ENCODE measurements at regions not wholly inside any gene's neighbourhood (a gene's known extent, or its start where the extent isn't known, plus 50 kb on each side); places are given as distances from the start of the nearest gene placed in this dataset.
"Not testable (repeated sequence)": the region's sequence is repeated elsewhere in the genome, so short reads cannot be mapped to it uniquely, and the experiment has no call there.

DNA sequence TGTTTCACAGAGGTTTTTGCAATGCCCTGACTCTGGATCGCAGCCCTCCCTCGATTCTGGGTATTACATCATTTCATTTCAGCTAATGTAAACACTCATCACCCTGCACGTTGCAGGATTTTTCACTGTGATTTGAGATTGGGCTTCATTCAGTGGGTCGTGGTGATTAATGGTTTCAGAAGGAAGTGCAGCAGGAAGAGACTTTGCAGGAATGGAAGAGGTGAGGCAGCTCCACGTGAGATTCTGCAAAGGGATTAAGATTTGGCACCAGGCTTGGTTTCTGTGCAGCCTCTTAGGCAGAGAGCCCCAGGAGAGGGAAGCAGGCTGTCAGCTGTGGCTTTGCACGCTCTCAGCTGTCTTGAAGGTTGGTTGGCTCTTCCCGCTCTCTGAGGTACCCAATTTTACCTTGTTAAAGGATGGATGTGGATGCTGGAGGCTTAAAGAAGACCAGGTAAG, 95.2 kb downstream of the PLCE1 start:
- no peak for DNase-seq

DNA sequence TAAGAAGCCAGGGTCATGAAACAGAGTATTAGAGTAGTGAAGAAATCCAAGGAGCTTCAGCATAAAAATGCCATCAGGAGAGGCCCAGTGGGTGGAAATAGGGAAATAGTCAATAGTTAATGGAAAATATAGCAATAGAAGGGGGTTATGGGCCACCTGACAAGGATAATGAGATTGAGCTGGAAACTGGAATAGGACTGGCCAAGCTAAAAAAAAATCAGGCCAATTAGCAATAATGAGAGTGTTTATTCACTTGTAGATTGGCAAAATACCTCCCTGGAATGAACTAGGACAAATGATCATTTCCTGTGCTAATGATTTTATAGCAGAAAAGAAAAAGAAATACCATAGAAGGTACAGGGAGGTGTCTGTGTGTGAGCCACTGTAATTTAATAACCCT, 97.9 kb downstream of the PLCE1 start:
- no peak for DNase-seq

DNA sequence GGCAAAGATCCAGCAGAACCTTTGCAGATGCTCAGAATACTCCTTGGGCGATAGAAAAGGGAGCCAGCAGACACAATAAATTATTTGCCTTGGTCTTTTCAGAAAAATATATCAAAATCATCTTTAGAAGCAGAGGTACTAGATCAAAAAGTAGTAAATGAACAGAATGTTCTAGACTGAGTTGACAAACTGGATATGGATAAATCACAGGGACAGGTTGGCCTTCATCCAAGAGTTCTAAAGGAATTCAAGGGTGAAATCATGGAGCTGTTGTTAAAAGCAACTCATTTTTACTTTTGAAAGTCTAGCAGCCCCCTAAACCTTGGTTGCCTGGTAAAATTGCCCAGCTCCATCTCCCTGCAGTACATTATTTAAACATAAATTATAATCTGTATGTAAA, 99.1 kb downstream of the PLCE1 start:
- no peak for DNase-seq

DNA sequence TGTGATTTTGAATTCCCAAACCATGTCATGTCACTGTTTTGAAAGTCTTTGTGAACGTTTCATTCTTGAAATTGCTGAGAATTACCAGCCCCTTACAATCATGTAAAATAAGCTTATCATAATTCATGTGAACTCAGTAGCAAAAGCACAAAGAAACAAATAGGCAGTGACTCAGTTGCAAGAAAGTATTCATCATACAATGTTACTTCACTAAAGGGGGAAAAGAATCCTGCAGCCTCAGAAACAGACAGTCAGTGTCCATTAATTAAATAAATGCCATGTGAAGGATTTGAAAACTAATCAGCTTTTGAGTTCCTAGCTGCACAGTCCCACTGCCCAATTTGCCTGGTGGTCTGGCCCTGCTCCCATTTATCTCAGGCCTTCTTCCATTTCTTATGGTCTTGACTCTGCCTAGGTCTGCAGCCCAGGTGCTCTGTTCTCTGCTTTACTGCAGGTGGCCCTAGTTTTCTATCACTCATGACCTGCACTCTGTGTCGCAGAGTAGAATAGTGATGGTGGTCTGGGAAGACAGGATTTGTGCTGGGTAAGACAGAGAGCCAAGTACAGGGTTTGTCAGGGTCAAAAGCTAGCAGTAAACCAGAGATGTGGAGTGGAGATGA, 99.7 kb downstream of the PLCE1 start:
- no peak for DNase-seq

DNA sequence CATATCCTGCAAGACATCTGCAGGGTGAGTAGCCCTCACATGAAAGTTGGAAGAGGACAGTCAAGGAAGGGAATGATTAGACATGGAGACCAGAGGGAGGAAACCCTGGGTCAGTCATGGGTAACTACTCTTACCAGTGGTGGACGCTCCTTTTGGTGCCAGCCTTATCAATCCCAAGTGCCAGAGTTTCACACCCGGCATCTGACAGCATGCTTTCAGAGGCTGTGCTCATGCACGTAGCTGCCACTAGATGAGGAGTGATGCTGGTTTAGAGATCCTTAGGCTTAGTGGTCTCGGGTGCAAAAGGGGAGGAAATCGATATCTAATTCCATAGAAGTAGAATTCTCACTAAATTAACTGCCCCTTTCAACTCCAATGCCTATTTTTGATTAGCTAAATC, 100.8 kb downstream of the PLCE1 start:
- DNase-seq = no peak

DNA sequence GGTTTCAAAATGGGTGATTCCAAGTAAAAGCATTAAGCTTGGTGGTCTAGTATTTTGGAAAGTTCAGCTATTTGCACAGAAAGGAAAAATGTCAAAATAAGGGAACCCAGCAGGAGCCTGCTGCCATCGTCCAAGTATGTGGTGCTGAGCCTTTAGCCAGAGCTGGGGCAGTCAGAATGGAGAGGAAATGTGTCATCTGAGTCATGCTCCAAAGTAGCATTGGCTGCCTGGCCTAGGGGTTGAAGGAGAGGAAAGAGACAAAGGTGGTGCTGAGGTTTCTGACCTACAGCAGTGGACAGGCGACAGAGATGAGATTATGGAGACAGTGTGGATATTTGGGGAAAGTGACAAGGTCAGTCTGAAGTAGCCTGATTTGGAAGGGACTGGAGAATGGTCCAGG, 103.9 kb downstream of the PLCE1 start:
- DNase-seq = no peak

DNA sequence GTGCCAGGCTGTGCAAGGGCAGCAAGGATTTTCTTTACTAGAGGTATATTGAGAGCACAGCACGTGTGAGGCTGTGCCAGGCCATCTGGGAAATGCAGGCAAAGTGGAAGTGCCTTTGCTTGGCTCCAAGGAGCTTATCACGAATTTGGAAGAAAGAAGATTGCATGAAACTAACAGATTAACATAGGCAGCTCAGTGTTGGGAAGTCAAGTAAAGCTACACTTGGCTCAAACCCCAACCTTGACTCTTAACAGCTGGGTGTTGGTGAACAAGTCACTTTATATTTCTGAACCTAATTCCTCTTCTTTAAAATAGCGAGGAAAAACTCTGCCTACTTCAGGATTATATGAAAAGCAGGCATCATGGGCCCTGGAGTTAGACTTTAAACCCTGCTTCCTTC, 105.2 kb downstream of the PLCE1 start:
- DNase-seq = no peak

DNA sequence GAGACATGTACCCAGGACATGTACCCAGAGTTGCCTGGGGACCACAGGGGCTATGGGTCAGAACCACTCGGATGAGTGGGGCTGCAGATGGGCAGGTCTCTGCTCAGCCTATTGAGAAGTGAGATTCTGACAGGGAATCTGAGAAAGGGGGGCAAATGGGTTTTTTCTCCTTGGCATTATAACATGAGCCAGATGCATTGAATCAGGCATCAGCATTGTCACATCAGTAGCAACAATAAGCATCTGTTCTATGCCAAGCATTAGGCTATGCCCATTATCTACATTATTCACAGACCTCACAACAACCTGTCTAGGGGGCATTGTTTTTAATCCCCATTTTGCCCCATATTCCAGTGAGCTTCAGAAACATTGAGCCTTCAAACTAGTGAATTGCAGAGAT, 108.2 kb downstream of the PLCE1 start:
- DNase-seq = no peak

DNA sequence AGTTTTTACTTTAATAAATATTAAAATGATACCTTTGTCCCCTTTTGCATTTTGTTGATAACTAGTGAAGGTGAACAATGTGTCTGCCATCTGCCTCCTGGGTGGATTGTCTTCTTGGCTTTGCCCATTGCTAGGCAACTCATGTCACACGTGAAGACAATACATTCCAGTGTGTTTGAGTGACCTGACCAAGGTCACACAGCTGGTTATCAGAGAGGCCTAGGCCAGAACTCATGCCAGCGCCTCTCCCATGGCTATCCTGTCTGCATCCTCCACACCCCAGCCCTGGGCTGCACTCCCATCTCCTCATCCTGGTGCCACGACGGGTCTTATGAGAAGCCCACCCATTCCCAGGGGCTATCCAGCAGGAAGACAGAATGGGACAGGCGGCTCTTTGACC, 108.7 kb downstream of the PLCE1 start:
- DNase-seq = no peak

DNA sequence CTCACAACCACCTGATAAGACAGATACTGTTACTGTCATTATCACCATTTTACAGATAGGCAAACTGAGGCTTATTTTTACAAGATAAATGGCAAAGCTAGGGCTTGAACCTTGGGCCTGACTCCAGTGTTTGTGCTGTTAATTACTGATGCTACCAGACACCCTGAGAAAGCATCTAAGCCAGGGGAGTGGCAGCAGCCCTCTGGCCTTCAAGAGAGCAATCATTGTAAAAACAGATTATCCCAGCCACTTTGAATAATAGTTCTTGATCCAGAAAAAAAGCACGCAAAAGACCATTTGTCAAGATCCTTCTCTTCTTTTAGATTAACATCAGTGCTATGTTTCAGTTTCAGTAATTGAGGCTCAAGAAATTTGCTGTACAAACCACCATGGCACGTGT, 109.5 kb downstream of the PLCE1 start:
- no peak for DNase-seq

DNA sequence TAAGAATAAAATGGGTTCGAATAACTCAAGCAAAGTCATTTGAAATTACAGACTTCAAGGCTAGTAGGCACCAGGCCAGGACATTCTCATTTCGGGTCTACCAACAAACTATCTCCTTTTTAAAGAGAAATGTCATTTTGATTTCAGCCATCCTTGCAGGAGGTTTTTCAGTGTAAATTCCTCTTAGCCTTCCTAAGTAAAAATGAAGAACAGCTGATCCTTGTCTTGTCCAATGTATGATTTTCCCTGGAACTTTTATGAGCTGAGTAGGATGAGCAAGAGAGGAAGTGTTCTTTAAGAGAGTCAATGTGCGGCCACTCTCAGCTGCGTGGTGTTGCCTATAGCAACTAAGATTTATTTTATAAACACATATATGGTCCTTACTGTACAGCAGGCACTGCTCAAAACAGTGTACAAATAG, 110.1 kb downstream of the PLCE1 start:
- DNase-seq = no peak

DNA sequence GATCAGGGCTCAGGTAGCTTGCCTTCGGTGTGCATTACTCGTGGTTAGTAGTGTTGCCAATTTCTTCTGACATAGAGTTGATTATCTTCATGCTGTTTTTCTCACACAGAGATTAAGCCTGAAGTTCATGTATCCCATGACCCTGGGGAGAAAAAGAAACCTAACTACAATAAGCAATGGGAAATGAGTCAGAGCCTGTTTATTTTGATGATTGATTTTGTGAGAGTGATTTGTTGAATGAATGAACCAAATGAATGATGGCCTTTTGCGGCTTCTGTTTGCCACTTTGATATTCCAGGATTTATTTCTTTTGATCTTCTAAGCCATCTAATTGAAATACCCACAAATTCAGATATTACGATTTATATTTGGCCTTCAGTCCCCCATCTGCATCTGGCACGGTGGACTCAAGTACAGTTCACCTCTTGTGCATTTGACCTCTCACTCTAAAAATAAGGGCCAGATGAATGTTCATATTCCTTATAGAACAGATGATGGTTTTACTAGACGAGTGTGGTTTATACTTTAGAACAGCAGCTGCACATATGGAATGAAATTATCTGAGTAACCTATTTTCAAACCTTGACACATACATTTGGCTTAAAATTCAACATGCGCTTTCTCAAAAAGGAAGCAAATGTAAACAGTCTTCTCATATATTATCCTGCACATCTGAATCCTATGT, 110.7 kb downstream of the PLCE1 start:
- DNase-seq = no peak

DNA sequence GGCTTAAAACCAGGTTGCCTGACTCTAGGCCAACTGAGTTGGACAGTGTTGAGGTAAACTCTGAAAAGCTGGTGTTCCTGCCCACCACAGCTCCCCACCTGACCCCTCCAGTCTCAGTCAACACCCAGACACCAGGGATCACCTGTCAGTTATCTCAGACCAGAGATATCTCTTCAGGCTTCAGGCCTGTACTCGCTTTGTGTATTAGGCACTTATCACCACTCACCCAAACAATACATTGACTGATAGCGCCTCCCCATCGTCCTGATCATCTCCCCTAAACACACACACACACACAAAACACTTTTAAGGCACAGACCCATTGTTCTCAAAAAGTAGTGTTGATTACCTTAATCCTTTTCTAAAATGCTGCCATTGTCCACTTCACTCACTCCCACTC, 111.5 kb downstream of the PLCE1 start:
- no peak for DNase-seq

DNA sequence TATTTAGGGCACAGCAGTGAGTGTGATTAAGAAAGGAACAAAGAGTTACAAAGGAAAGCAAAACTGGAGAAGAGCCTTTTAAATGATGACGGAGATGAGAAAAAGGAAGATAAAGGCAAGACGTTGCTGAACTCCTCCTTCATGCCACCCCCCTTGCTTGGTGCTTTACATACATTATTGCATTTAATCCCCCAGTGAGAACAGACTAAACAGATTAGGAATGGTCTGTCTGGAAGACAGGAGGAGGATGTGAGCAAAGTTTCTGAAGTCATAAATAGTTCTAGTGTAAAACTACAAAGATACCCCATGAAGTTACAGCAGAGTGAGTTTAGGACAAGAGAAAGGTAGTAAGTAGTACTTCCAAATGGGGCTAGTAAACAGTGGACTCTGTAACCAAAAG, 113.5 kb downstream of the PLCE1 start:
- DNase-seq = no peak

DNA sequence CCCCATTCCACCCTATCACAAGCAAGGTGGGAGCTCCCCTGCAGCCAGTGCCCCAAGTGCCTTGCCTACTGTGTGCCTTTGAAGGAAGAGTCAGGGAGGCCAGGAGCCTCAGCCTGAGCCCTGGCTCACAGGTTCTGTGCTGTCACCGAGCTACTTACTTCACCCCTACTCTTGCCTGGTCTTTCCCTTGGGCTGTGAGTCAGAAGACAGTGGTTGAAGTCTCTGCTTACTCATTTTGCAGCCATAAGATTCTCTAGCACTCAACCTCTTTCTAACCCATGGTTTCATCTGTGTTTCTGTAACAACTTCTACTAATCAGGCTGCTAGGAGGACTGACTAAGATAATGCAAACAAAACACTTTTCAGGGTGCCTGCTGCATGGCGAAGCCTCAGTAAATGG, 114.5 kb downstream of the PLCE1 start:
- no peak for DNase-seq

DNA sequence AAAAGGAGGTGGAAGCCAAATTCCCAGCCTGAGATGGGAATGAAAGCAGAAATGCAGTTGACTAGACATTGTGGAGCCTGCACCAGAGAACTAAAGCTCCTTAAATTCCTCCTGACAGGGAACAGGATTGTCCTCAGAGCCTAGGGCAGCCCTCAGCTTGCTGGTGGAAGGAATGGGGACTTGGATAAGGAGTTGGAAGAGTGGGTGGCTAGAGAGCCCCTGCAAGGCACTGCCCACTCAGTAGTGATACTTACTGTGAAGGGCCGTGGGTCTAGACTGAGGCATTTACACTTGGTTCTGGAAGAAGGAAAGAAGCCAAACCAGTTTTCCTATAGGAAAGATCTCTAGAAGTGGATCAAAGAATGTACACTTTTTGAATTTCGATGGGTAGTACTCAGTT, 117.6 kb downstream of the PLCE1 start:
- DNase-seq = no peak

DNA sequence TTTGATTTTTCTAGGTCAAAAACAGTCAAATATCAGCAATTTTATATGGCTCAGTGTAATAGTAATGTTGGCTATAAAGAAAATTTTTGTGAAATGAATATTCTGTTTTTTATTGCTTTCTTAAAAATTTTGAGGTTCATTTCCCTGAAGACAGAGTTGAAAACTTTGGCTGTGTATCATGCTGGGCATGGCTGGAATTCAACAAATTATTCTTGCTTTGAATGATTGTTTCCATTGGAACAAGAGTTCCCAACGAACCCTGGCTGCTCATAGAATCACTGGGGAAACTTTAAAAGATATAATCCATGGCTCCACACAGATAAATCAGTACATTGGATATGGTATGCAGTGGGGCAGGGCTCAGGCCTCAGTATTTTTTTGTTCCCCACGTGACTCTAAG, 118.6 kb downstream of the PLCE1 start:
- DNase-seq = no peak

DNA sequence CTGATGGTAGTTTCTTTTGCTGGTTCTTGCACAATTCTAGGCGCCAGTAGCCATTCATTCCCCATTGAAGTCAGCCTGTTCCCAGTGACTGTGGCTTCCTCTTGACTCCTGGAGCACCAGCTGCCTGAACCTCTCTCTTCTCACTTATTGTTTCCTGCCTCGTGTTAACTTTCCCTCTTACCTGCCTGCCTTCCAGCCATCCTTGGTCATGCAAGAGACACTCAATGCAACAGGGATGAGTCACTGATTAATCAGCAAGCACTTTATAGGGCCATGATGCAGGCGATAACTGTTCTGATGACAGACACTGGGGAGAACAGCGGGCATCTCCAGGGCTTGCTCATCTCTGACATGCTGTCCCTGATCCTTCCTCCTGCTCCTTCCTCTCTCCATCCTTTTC, 122.0 kb downstream of the PLCE1 start:
- DNase-seq = no peak

DNA sequence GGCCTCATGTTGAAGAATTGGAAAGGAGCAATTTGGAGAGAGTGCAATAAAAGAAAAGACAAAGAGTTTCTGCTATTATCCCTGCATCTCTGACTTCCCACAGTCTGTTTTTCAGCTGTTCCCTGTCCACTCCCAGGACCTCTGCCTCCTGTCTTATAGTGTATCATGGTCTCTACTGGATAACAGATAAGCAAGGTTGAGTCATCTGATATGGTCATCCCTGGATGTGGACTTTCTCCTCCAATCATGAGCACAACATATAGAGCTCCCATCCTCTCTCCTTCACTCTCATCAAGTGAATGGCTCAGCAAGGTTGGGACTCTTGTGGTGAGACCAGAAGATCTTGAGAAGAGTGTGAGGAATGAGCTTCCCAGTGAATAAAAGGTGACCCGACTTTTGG, 123.1 kb downstream of the PLCE1 start:
- no peak for DNase-seq

DNA sequence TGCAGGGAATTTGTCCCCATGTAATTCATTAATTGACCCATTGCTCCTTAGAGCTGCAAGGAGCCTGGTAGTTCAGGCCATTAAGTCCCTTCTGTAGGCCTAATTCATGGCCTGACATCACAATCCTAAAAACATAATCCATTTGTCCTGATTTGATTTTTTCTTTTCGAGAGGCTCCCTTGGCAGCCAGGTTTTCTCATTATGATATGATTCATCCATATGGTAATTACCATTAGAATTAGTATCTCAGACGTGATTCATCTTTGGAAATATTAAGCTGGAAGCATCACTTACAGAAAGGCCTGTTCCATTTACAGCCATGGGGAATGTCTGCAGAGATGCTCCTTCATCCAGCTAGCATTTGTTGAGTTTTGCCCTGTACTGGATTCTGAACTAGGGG, 128.5 kb downstream of the PLCE1 start:
- DNase-seq = no peak

DNA sequence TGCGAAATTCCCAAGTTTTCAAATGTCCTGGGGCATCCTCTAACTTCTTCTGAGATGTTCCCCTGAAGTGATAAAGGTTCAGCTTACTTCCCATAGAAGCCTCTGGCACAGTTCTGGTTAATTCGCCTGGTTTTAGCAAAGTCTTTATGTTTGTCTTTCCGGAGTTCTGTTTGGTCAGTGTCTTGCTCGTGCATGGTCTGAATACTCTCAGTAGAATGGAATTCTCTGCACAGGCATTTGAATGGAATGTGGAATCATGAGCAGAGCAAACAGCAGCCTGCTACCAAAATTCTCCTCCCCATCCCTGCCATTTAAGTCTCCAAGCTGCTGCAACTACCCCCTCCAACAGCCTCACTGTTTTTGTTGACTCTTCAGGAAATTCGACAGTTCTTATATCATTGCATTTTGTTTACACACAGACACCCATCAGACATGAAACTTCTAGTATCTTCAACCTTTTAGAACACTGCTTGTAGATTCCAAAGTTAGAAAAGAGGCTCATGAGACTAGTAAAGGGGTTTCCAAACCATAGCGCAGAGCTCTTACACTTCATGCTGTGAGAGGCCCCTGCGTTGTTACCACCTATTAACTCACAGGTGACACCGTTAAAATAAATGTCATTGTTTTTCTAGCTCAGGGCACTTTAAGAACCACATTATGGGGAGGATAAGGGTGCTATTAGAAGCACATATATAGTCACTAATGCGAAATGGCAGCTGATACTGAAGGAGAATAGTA, 129.7 kb downstream of the PLCE1 start:
- DNase-seq = no peak

DNA sequence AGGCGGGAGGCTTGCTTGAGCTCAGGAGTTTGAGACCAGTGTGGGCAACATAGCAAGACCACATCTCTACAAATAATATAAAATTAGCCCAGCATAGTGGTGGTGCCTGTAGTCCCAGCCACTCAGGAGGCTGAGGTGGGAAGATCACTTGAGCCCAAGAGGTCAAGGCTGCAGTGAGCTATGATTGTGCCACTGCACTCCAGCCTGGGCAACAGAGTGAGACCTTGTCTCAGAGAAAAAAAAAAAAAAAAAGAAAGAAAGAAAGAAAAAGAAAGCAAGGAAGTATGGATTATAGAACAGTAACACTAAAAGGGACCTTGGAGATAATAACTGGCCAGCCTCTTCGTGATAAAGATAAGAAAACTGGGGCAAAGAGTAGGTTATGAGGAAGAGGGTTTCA, 130.4 kb downstream of the PLCE1 start:
- DNase-seq = not testable (repeated sequence)

DNA sequence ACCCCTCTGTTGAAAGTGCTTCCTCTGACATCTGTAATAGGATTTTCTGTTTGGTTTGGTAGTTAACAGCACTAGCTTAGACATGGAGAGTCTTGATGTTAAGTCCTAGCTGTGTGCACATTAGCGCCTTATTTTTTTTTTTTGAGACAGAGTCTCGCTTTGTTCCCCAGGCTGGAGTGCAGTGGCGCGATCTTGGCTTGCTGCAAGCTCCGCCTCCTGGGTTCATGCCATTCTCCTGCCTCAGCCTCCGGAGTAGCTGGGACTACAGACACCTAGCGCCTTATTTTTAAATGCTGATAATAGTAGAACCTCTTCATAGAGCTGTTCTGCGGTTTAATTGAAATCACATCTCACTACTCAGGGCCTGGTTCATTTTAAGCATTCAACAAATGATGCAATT, 131.5 kb downstream of the PLCE1 start:
- not testable (repeated sequence) for DNase-seq

DNA sequence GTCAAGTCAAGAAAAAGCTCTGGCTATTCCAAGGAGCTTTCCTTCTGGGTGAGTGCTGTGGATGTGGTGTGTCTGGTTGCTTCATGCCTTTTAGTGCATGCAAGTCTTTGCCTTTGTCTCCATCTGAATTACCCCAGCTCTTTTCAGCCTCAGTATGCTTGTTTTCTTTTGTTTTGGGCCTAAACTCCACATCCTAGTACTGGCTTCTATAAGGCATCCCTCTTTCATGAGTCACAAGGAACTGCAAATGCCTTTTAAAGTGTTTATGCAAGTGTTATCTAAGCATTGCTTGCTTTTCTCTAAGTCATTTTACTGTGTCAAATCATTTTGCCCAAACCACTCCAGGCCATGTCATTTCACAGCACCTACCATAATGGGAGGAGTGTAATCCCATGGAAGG, 132.1 kb downstream of the PLCE1 start:
- no peak for DNase-seq

All from activated naive CD4-positive, alpha-beta T cell treated with anti-CD3 and anti-CD28 coated beads, Interleukin-2, amount 50 U/mL, for 16 hours (primary cell).